Superior temporal gyrus (tissue), 1 donor: ENCODE measurements at regions not wholly inside any gene's neighbourhood (a gene's known extent, or its start where the extent isn't known, plus 50 kb on each side); places are given as distances from the start of the nearest gene placed in this dataset.

ENCODE experiments used
- DNase-seq: peaks from one replicate; pipeline ENCODE4 v3.0.0-alpha.2; 2016; ENCODE audit errors: extremely low spot score

GRCh38 chr22:27655582-27656185 lies 145.9 kb downstream of the MN1 start:
- DNase-seq, result no peak

GRCh38 chr22:27656970-27657369 lies 144.6 kb downstream of the MN1 start:
- no peak for DNase-seq

GRCh38 chr22:27660306-27660705 lies 141.2 kb downstream of the MN1 start:
- no peak for DNase-seq

DNA sequence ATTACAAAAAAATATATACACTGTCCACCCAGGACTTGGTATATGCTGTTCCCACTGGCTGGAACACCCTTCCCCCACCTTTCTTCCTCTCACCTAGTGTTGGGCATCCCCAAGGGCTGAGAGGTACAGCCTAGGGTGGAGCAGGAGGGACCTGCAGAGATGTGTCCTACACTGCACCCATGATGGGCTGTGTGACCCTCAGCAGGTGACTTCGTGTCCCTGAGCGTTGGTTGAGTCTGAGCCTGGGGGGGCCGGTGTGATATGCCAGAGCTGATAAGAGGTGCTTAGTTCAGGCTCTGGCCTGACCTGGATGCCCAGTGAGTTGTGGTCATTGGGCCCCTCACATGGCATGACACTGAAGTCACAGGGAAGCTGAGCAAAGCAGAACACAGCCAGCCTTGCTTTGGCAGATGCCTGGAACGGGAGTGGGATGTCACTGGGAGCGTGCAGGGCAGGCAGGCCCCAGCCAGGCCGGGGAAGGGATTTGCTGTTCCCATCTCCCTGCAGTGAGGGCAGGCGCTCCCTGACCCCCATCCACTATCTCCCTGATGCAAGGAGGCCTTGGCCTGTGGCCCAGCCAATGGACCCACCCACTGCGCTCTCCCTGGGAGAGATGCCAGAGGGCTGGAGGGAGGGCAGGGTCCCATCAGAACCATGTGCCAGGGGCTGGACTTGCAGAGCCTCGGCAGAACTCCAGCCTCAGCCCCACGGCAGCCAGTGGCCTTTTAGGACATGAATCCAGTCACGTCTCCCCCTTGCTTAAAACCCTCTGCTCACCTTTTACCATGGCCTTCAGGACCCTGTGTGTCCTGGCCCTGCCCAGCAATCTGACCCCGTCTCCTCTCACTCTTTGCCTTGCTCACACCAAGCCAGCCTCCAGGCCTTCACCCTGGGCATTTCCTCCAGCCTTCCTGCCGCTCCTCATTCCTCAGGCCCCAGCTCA lies 138.9 kb downstream of the MN1 start:
- no peak for DNase-seq

DNA sequence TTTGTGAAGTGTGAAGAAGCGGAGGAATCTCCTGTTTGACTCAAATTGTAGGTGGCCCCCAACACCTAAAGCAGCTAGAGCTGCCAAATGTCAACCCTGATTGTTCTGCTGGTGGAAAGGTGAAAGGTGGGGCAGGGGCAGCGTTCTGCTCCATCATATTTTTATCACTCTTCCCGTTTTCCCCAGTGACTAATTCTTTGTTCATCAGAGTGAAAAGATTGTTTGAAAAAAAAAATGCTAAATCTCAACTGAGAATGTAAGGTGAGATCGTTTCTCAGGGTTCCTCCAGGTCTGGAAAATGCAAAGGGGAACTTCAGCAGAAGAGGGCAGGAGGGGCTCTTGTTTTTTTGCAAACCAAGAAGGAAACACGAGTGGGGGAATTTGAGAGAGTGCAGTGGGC lies 137.7 kb downstream of the MN1 start:
- DNase-seq, result no peak

GRCh38 chr22:27666272-27666997 lies 135.1 kb downstream of the MN1 start:
- no peak for DNase-seq

DNA sequence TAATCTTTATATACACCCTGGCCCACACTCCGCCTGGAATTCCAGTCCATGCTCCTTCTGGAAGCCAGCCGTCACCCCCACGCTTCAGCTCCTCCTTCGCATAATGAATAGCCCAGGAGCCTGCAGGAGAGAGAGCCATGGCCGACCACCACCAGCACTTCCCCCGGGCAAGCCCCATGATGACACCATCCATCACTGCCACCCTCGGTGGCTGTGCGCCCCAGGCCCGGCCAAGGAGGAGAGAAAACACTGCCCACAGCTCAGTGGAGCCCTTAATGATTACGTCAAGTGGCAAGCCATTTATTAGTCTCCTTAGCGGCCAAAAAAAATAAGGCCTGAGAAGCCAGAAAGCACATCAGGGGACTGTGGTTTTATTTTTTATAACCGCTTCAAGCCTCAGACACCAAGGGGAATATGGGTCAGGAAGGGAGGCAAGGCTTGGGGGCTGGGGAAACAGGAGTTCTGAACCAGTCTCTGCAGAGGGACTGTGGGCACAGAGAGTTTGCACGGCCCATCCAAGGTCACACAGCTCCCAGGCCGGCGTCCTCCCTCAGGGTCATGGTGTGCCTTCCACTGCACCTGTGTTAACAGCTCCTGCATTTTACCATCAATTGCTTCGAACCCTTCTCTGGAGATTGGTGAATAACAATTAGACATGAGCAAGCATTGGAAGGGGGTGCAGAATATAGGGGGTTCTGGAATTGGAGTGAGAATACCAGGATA lies 134.3 kb downstream of the MN1 start:
- DNase-seq, result no peak

DNA sequence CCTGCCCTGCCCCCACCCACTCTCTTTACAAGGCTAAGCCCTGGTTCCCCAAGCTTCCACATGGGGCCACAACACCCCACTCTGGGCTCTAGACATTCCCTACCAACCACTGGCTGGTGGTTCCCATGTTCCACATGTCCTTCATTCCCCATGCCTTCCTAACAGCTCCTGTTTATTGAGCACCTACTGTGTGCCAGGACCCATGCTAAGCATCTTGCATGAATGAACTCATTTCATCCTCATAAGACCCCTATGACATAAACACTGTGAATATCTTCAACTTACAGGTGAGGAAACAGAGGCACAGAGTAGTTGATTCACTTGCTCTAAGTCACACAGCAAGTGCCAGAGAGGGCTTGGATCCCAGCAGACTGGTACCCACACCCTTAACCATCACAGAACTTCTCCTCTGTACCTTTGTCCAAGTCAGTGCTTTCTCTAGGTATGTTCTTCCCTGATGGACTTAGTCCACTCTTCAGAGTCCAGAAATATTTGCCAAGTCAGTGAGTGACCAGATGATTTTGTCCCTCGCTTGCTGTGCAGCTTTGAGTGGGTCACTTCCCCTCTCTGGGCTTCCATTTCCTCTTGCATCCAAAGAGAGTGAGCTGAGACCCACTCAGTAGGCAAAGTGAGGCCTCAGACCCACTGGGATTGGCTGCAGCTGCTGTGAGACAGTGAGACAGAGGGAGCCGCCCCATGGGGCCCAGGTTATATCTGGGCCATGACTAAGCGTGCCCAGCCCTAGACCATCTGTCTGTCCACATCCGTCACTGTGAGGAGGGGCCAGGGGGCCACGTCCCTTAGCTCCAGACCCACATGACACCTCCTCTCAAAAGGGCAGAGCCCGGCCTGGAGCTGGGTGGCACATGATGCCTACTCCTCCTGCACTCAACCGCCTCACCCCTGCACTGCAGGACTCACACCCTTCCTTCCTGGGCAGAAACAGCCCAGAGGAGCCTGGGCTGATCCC lies 132.4 kb downstream of the MN1 start:
- no peak for DNase-seq

- DNase-seq, result no peak
Measured at GRCh38 chr22:27669798-27670599, 131.6 kb downstream of the MN1 start.

DNA sequence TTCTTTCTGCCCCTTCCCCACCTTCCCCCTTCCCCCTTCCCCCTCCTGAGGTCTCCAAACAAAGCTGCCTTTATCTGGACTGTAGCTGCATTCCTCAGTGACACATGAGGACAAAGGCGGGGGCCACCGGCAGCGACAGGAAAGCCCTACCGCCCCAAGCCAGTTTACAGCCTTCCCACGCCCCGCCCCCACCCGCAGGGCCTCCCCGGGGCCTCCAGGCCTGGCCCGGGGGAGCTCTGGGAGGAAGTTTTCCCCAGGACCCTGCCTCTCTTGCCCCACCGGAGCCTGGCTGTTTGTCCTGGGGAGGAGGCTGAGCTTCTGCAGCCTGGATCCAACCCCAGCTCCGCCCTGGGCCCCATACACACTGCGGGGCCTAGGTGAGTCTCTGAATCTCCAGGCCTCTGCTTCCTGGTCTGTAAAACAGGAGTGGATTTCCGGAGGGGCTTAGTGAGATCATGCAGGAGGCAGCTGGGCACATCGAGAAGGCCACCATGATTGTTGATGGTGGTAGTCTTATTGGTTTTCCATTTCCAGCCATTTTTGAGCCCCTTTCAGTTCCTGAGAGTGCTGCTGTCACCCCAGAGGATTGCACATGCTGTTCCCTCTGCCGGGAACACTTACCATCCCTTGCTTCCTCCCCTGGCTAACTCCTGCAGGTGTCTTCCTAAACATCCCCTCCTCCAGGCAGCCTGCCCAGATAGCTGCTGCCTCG lies 130.7 kb downstream of the MN1 start:
- DNase-seq, result no peak

- no peak for DNase-seq
Measured at GRCh38 chr22:27671413-27671935, 130.1 kb downstream of the MN1 start.

DNA sequence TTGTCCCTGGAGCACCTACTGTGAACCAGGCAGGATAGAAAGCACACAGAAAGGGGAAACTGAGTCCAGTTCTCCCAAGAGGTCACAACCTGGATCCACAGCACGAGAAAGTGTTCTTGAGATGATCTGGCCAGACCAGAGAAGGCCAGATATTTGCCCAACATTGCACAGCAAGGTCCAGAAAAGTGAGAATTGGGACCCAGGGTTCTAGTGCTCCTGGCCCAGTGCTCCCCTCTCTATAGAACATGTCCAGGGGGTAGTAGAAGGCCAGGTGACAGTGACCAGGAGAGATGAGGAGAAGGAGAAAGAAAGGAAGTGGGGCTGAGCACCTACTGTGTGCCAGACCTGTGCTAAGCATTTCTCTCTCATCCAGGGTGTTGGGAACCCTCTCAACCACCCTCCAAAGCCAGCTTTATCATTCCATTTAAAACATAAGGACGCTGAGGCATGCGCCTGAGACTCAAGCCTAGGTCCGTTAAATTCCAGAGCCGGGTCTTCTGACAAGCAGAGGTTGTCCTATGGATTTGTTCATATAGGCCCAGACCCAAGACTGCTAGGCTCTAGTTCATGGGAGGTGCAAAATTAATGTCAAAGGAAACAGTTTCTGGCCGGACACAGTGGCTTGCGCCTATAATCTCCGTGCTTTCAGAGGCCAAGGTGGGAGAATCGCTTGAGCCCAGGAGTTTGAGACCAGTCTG lies 128.7 kb downstream of the MN1 start:
- no peak for DNase-seq

DNA sequence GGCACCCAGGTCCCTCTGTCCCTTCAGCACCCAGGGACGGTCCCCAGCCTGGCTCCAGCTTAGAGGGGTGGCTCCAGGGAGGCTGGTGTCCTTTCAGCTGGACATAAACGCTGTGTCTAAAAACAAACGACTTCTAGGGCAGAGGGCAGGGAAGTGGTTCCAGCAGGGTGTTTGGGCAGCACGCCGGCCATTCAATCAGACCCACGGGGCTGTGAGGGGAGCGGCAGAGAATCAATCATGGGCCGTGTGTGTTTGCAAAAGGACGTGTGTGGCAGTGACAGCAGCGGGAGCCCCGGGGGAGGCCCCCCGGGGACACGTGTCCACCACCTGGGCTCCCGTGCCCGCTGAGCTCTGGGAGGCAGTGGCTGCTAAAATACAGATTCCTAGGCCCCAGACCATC lies 127.7 kb downstream of the MN1 start:
- peak; percentile 73 for DNase-seq

DNA sequence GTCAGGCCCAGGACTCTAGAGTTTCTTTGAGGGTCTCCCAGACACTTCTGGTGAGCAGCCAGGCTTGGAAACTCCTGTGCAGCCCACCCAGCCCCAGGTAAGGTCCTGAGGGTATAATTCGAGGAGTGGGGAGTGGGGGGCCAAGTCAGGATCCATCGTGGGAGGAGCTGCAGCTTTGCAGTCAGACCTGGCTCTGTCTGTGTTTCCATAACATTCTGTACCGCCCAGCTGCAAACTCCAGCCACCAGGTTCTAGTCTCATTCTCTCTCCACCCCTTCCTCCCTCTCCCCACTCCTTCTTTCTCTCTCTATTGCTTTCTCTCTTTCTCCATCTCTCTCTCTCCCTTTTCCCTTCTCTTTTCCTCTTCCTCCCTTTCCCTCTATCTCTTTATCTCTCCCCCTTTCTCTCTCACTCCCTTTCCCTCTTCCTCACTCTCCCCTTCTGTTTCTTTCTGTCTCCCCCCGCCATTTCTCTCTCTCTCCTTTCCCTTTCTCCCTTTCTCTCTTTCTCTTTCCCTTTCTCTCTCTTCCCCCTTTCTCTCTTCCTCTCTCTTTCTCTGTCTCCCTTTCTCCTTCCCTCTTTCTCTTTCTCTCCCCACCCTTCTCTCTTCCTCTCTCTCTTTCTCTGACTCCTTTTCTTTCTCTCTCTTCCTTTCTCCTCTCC lies 127.2 kb downstream of the MN1 start:
- DNase-seq, result no peak

DNA sequence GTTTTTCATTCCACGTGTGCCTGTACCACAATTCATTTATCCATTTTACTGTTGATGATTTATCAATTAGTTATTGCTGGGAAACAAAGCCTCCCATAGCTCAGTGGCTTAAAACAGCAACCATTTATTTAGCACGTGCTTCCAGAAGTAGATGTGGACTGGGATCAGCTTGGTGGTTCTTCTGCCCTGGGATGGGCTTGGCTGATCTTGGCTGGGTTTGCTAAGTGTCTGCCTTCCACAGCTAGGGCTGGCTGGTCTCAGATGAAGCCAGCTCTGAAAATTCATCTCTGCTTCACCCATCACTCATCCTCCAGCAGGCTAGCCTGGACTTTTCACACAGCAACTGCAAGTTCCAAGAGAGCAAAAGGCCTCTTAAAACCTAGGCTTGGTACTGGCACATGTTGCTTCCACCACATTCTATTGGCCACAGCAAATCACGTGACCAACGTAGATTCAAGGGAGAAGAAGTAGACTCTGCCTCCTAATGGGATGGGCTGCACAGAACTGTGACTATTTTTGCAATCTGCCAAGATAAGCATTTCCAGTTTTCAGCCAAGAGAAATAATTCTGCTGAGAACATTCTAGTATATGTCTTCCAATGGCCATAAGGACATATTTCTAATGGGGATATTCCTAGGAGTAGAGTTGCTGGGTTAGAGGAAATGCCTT lies 124.9 kb downstream of the MN1 start:
- DNase-seq, result no peak

- DNase-seq, result no peak
Measured at GRCh38 chr22:27677905-27678458, 123.6 kb downstream of the MN1 start.

DNA sequence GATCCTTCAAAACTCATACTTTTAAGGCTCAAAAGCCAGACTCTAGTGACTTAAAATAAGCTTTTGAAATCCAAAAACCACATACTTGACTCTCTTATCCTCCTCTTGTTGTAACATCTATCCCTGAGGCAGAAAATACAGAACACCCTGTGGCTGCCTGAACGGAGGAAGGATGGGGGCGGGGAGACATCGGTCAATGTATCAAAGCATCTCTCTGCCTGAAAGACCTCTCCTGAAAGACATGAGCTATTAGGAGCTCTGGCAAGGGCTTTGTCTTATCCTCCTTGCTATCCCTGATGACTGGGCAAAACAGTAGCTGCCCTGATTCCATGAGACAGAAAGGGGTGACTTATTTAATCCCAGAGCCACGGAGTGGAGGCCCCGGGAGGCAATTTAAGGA lies 122.4 kb downstream of the MN1 start:
- no peak for DNase-seq
